GM23338 (cell line): ENCODE measurements at regions not wholly inside any gene's neighbourhood (a gene's known extent, or its start where the extent isn't known, plus 50 kb on each side); places are given as distances from the start of the nearest gene placed in this dataset.

Experiments
- CREB1 ChIP-seq: fragments of 250-450 bp; sonication (Bioruptor Pico); IDR thresholded peaks from 2 replicates; pipeline ENCODE4 v1.5.0; 2020; ENCODE audit warnings: low read depth, mild to moderate bottlenecking, moderate library complexity
- CTCF ChIP-seq, 2 experiments: fragments of 200-600 bp in 1 of 2; sonication (generic) in 1 of 2; conservative IDR thresholded peaks; 2 replicates each; pipeline versions ENCODE4 v1.5.1 to v1.6.1; 2016 to 2017; ENCODE audit warnings: antibody characterized with exemption in 2 of 2, low read depth in 2 of 2, mild to moderate bottlenecking in 2 of 2, moderate library complexity in 1 of 2
- ETS1 ChIP-seq: IDR thresholded peaks from 2 replicates; pipeline ENCODE4 v1.6.1; 2016; ENCODE audit warnings: antibody characterized with exemption
- EZH2phosphoT487 ChIP-seq: fragments of 200-600 bp; sonication (generic); IDR thresholded peaks from one replicate; pipeline ENCODE4 v1.8.1; 2018; ENCODE audit warnings: antibody characterized with exemption; ENCODE audit not compliant: unreplicated experiment
- JUNB ChIP-seq: IDR thresholded peaks from one replicate; pipeline ENCODE4 v1.6.1; 2016; ENCODE audit warnings: antibody characterized with exemption; ENCODE audit not compliant: unreplicated experiment
- POLR2AphosphoS5 ChIP-seq: IDR thresholded peaks from 2 replicates; pipeline ENCODE4 v1.6.1; 2016; ENCODE audit warnings: antibody characterized with exemption, low read depth
- REST ChIP-seq: IDR thresholded peaks from one replicate; pipeline ENCODE4 v1.6.1; 2018; ENCODE audit warnings: antibody characterized with exemption; ENCODE audit not compliant: unreplicated experiment
- STAT1 ChIP-seq: IDR thresholded peaks from one replicate; pipeline ENCODE4 v1.6.1; 2016; ENCODE audit warnings: antibody characterized with exemption; ENCODE audit not compliant: unreplicated experiment
- ZNF114 ChIP-seq: fragments of 250-450 bp; sonication (Bioruptor Pico); IDR thresholded peaks from 2 replicates; pipeline ENCODE4 v1.5.0; 2020; ENCODE audit warnings: mild to moderate bottlenecking, moderate library complexity
- ZNF331 ChIP-seq: fragments of 250-450 bp; sonication (Bioruptor Pico); IDR thresholded peaks from 2 replicates; pipeline ENCODE4 v1.5.0; 2020; ENCODE audit warnings: low read depth, mild to moderate bottlenecking, moderate library complexity
- ZNF462 ChIP-seq: fragments of 250-450 bp; sonication (Bioruptor Pico); IDR thresholded peaks from 2 replicates; pipeline ENCODE4 v1.5.0; 2020; ENCODE audit warnings: mild to moderate bottlenecking, moderate library complexity

- TF ChIP-seq ZNF462 (no peak), JUNB (no peak), CTCF (conservative IDR thresholded peaks at IDR 0.05; ENCODE audit: low read depth in 2 of 2) (no peak), ZNF114 (CRISPR knock-in tag) (no peak), STAT1 (no peak), EZH2phosphoT487 (no peak), CREB1 (no peak), POLR2AphosphoS5 (no peak), REST (no peak), ZNF331 (CRISPR knock-in tag) (no peak), ETS1 (no peak)
These were observed 200.3 kb upstream of the B3GAT1 start (continued) for GRCh38 chr11:134612140-134613030.
